Right renal cortex interstitium (tissue), 3 donors: ENCODE measurements at regions not wholly inside any gene's neighbourhood (a gene's known extent, or its start where the extent isn't known, plus 50 kb on each side); places are given as distances from the start of the nearest gene placed in this dataset.
"Not testable (repeated sequence)": the region's sequence is repeated elsewhere in the genome, so short reads cannot be mapped to it uniquely, and the experiment has no call there.

Experiments used
- DNase-seq, 3 donors: peaks; one replicate each; pipeline ENCODE4 v3.0.0-alpha.2; 2013; ENCODE audit warnings: low read depth in 3 of 3, low spot score in 2 of 3

- DNase-seq = no peak
Observed at GRCh38 chr16:26705346-26705745, 361.4 kb upstream of the C16orf82 start.

GRCh38 chr16:26708428-26708827, 358.3 kb upstream of the C16orf82 start:
- no peak for DNase-seq

- no peak for DNase-seq
Observed at GRCh38 chr16:26709175-26709574, 357.6 kb upstream of the C16orf82 start.

GRCh38 chr16:26709754-26710153, 357.0 kb upstream of the C16orf82 start:
- DNase-seq = no peak

GRCh38 chr16:26710450-26710849, 356.3 kb upstream of the C16orf82 start:
- no peak for DNase-seq

GRCh38 chr16:26712876-26713275, 353.9 kb upstream of the C16orf82 start:
- no peak for DNase-seq

- DNase-seq = no peak
Observed at GRCh38 chr16:26715969-26716368, 350.8 kb upstream of the C16orf82 start.

GRCh38 chr16:26717826-26718225, 348.9 kb upstream of the C16orf82 start:
- DNase-seq = no peak

GRCh38 chr16:26721290-26721689, 345.4 kb upstream of the C16orf82 start:
- no peak for DNase-seq

- DNase-seq = not testable (repeated sequence)
Observed at GRCh38 chr16:26721957-26722356, 344.8 kb upstream of the C16orf82 start.

GRCh38 chr16:26724189-26724588, 342.5 kb upstream of the C16orf82 start:
- no peak for DNase-seq

GRCh38 chr16:26727848-26728247, 338.9 kb upstream of the C16orf82 start:
- no peak for DNase-seq

- DNase-seq = no peak
Observed at GRCh38 chr16:26729951-26730541, 336.7 kb upstream of the C16orf82 start.

GRCh38 chr16:26731729-26732128, 335.0 kb upstream of the C16orf82 start:
- DNase-seq = no peak

- no peak for DNase-seq
Observed at GRCh38 chr16:26733710-26734109, 333.0 kb upstream of the C16orf82 start.

- DNase-seq = no peak
Observed at GRCh38 chr16:26735521-26735920, 331.2 kb upstream of the C16orf82 start.

GRCh38 chr16:26736084-26736483, 330.6 kb upstream of the C16orf82 start:
- no peak for DNase-seq

GRCh38 chr16:26740771-26741170, 326.0 kb upstream of the C16orf82 start:
- no peak for DNase-seq

GRCh38 chr16:26742040-26742439, 324.7 kb upstream of the C16orf82 start:
- DNase-seq = no peak

- DNase-seq = no peak
Observed at GRCh38 chr16:26744430-26744829, 322.3 kb upstream of the C16orf82 start.

GRCh38 chr16:26747760-26748159, 319.0 kb upstream of the C16orf82 start:
- DNase-seq = no peak

GRCh38 chr16:26749072-26749471, 317.7 kb upstream of the C16orf82 start:
- no peak for DNase-seq

- no peak for DNase-seq
Observed at GRCh38 chr16:26752166-26752565, 314.6 kb upstream of the C16orf82 start.
